Kidney epithelial cell (primary cell): ENCODE measurements at regions not wholly inside any gene's neighbourhood (a gene's known extent, or its start where the extent isn't known, plus 50 kb on each side); places are given as distances from the start of the nearest gene placed in this dataset.

ENCODE experiments used
- DNase-seq: peaks from one replicate; pipeline ENCODE4 v3.0.0-alpha.2; 2010; ENCODE audit warnings: low read depth
- H3K27me3 ChIP-seq: 2 replicates; pipeline ENCODE4 v1.6.0; 2011; ENCODE audit warnings: low read length; ENCODE audit not compliant: control insufficient read depth, insufficient read depth
- H3K36me3 ChIP-seq: 2 replicates; pipeline ENCODE4 v1.5.1; 2011; ENCODE audit warnings: low read length; ENCODE audit not compliant: control insufficient read depth, insufficient read depth
- H3K4me3 ChIP-seq: 2 replicates; pipeline ENCODE4 v1.5.1; 2011; ENCODE audit warnings: low read depth, mild to moderate bottlenecking, control low read depth, low read length
- TF ChIP-seq, protein P1 (sequence below): IDR thresholded peaks from 2 replicates; pipeline ENCODE4 v1.5.1; 2011; ENCODE audit warnings: mild to moderate bottlenecking, moderate library complexity, low read length, control low read depth, inconsistent platforms; ENCODE audit not compliant: insufficient read depth, poor library complexity, severe bottlenecking

DNA sequence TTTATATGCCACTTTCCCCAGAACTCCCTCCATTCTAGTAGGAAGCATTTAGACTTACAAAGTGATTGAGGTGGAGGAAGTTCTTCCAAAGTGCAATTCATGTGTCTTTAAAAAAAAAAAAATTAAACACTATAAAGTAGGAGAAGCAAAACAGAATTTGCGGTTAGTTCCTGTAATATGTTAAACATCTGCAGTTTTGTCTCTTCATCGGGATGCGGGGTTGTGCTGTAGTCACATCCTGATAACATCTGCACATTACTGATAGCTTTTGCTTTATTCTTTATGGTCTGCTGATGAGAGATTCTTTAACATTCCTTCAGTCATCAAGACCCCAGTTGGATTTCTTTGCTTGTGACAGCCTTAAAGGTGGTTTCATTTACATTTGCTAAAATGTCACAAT, 694.3 kb downstream of the NR2F1-AS1 start:
- H3K4me3 ChIP-seq = no peak overlapping the region
- no peak for DNase-seq
- TF ChIP-seq, protein P1, sequence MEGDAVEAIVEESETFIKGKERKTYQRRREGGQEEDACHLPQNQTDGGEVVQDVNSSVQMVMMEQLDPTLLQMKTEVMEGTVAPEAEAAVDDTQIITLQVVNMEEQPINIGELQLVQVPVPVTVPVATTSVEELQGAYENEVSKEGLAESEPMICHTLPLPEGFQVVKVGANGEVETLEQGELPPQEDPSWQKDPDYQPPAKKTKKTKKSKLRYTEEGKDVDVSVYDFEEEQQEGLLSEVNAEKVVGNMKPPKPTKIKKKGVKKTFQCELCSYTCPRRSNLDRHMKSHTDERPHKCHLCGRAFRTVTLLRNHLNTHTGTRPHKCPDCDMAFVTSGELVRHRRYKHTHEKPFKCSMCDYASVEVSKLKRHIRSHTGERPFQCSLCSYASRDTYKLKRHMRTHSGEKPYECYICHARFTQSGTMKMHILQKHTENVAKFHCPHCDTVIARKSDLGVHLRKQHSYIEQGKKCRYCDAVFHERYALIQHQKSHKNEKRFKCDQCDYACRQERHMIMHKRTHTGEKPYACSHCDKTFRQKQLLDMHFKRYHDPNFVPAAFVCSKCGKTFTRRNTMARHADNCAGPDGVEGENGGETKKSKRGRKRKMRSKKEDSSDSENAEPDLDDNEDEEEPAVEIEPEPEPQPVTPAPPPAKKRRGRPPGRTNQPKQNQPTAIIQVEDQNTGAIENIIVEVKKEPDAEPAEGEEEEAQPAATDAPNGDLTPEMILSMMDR = no peak
- H3K36me3 ChIP-seq = no peaks in the 10 kb centered on the region
- H3K27me3 ChIP-seq = no peaks in the 10 kb centered on the region

DNA sequence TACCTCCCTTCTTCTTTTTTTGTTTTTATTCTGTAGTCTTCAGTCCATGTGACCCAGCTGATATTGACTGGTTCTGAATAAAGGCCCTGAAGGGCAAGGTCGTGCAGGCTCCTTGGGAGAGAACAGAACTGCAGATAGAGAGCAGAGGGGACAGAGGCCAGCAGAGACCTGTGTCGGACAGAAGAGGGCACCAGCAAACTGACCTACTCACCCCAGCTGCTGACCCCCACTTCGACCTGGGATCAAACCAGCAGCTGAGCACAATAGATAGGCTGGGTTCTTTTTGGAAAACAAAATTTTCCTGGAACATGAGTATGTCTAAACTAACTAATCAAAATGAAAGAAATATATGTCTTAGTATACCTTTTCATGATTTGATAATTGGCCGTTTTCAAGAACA, 695.1 kb downstream of the NR2F1-AS1 start:
- Histone ChIP-seq H3K27me3 (no peaks in the 10 kb centered on the region), H3K4me3 (no peak overlapping the region), H3K36me3 (no peaks in the 10 kb centered on the region)
- no peak for DNase-seq
- TF ChIP-seq, protein P1 = no peak

DNA sequence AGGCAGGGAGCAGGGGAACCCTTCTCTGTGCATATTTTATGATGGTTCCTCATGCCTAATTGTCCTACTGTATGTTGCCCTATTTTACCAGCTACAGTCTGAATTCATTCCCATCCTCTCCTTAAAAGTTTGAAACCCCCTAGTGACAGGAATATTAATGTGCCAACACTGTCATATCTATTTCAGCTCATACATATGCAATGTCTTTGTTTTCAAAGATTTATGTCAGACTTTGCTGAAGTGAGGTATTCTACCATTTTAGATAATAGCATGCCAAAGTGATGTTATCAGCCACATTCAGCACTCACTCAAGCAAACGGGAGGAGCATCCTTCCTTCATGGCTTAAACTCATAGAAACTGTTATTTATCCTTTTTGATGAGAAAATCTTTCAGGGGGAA, 696.5 kb downstream of the NR2F1-AS1 start:
- TF ChIP-seq, protein P1 = no peak
- no peaks in the 10 kb centered on the region for H3K27me3 ChIP-seq
- H3K4me3 ChIP-seq = no peak overlapping the region
- DNase-seq = no peak
- no peaks in the 10 kb centered on the region for H3K36me3 ChIP-seq

DNA sequence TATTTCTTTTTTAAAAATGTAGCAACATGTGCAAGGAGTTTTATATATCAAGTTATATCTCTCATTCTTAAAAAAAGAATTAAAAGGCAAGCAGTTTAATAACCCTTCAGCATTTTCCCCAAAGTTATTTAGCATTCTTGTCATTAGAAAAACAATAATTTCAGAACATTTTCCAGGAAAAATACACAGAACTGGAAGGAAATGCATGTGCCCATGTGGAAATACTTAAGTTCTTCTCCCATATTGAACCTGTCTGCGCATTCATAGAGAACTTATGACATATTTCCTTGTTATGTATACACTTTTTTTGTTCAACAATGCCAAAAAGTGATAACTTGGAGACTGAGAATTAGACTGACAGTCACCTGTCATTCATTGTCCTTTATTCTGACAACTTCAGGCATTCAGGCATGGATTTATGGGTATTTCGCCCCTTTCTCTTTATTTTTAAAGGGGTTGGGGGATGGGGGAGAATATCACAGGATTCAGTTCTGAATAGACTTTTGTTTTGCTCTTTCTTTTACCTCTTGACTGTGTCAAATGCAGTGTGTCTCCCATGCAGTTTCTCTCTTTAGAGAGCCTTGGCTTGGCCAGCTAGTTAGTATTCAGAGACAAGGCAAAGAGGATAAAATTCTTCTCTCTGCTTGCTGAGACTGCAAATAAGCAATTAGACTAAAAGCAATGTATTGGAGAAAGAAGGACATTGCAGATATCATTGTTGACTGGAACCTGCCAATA, 701.0 kb downstream of the NR2F1-AS1 start:
- no peak overlapping the region for H3K4me3 ChIP-seq
- H3K36me3 ChIP-seq = no peaks in the 10 kb centered on the region
- TF ChIP-seq, protein P1 = no peak
- DNase-seq = no peak
- no peaks in the 10 kb centered on the region for H3K27me3 ChIP-seq

DNA sequence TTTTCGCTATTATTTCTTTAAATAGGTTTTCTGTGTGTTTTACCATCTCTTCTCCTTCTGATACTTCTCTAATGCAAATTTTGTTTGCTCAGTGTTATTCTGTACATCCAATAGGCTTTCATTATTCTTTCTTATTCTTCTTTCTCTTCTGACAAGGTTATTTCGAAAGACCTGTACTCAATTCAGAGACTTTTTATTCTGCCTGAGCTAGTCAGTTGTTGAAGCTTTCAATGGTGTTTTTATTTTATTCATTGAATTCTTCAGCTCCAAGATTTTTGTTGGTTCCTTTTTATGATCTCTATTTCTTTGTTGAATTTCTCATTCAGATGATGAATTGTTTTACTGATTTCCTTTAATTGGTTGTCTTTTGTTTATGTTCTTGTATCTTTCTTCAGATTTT, 706.2 kb downstream of the NR2F1-AS1 start:
- TF ChIP-seq, protein P1 = no peak
- Histone ChIP-seq H3K4me3 (no peak overlapping the region), H3K27me3 (no peaks in the 10 kb centered on the region), H3K36me3 (no peaks in the 10 kb centered on the region)
- no peak for DNase-seq

DNA sequence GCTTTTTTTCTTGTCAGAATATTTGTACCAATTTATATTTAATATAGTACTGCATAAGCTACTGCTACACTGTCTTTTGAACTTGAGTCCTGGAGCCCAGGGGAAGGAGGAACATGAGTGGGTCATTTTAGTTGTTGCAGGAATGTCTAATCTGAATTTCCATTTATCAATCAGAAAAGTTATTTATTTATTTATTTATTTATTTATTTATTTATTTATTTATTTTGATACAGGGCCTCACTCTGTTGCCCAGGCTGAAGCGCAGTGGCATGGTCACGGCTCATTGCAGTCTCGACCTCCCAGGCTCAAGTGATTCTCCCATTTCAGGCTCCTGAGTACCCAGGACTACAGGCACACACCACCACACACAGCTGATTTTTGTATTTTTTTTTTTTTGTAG, 712.6 kb downstream of the NR2F1-AS1 start:
- DNase-seq = no peak
- no peaks in the 10 kb centered on the region for H3K27me3 ChIP-seq
- H3K36me3 ChIP-seq = no peaks in the 10 kb centered on the region
- TF ChIP-seq, protein P1 = no peak
- no peak overlapping the region for H3K4me3 ChIP-seq
